Progenitor cell of endocrine pancreas (in vitro differentiated cells): ENCODE measurements at regions not wholly inside any gene's neighbourhood (a gene's known extent, or its start where the extent isn't known, plus 50 kb on each side); places are given as distances from the start of the nearest gene placed in this dataset.

Experiments
- DNase-seq: peaks from one replicate; pipeline ENCODE4 v3.0.0; 2021; ENCODE audit warnings: low spot score; ENCODE audit not compliant: unreplicated experiment
- H3K27ac Mint-ChIP-seq: 2 replicates; pipeline ENCODE4 v1.8.0; 2021; ENCODE audit warnings: mild to moderate bottlenecking, moderate library complexity, mixed read lengths
- H3K27me3 Mint-ChIP-seq: 2 replicates; pipeline ENCODE4 v1.8.0; 2021; ENCODE audit warnings: mixed read lengths
- H3K36me3 Mint-ChIP-seq: 2 replicates; pipeline ENCODE4 v1.8.0; 2022; ENCODE audit warnings: mixed read lengths; ENCODE audit not compliant: insufficient read depth
- H3K4me1 Mint-ChIP-seq: 2 replicates; pipeline ENCODE4 v1.8.0; 2021; ENCODE audit warnings: low read depth, mixed read lengths
- H3K4me3 Mint-ChIP-seq: 2 replicates; pipeline ENCODE4 v1.8.0; 2021; ENCODE audit warnings: low read depth, mild to moderate bottlenecking, moderate library complexity, mixed read lengths
- H3K9me3 Mint-ChIP-seq: 2 replicates; pipeline ENCODE4 v1.8.0; 2021; ENCODE audit warnings: low read depth, mixed read lengths
- TF ChIP-seq, protein P1 (sequence below): fragments of 200-600 bp; sonication (generic); IDR thresholded peaks from one replicate; pipeline ENCODE4 v1.5.0; 2021; ENCODE audit warnings: antibody characterized with exemption, mild to moderate bottlenecking; ENCODE audit not compliant: unreplicated experiment

DNA sequence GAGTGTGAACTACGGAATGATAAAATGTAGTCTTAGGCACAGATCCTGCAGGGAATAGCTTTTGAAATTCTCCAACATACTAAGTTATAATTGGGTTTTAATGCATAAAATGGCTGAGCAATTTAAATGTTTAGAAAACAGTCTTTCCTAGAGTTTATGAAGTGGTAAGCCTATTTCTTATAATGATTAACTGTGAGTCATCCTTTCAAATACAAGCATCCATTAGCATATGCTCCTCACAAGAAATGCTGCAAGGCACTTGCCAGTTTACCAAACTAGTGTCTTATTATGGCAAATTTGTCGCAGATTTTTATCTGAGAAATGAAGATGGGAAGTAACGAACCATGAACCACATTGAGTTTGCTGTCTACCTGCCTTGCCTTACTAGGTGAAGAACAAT, 101.3 kb upstream of the ESRRG start:
- TF ChIP-seq, protein P1, sequence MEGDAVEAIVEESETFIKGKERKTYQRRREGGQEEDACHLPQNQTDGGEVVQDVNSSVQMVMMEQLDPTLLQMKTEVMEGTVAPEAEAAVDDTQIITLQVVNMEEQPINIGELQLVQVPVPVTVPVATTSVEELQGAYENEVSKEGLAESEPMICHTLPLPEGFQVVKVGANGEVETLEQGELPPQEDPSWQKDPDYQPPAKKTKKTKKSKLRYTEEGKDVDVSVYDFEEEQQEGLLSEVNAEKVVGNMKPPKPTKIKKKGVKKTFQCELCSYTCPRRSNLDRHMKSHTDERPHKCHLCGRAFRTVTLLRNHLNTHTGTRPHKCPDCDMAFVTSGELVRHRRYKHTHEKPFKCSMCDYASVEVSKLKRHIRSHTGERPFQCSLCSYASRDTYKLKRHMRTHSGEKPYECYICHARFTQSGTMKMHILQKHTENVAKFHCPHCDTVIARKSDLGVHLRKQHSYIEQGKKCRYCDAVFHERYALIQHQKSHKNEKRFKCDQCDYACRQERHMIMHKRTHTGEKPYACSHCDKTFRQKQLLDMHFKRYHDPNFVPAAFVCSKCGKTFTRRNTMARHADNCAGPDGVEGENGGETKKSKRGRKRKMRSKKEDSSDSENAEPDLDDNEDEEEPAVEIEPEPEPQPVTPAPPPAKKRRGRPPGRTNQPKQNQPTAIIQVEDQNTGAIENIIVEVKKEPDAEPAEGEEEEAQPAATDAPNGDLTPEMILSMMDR, result no peak

GRCh38 chr1:216823731-216824130, 100.5 kb upstream of the ESRRG start:
- TF ChIP-seq, protein P1, result no peak
- Mint-ChIP-seq H3K36me3 (no peaks in the 10 kb centered on the region), H3K9me3 (no peaks in the 10 kb centered on the region), H3K27me3 (peaks cover 60% of the 10 kb centered on the region), H3K4me1 (peaks cover 15% of the 10 kb centered on the region), H3K27ac (no peak overlapping the region), H3K4me3 (no peak overlapping the region)
- DNase-seq, result no peak

More for the DNA sequence above, 101.3 kb upstream of the ESRRG start:
- no peaks in the 10 kb centered on the region for H3K9me3 Mint-ChIP-seq
- H3K36me3 Mint-ChIP-seq, result no peaks in the 10 kb centered on the region
- H3K27me3 Mint-ChIP-seq, result peaks cover 58% of the 10 kb centered on the region
- no peak overlapping the region for H3K27ac Mint-ChIP-seq
- DNase-seq, result no peak
- no peak overlapping the region for H3K4me3 Mint-ChIP-seq
- peaks cover 15% of the 10 kb centered on the region for H3K4me1 Mint-ChIP-seq

GRCh38 chr1:216822480-216822879, 99.3 kb upstream of the ESRRG start:
- no peak overlapping the region for H3K4me3 Mint-ChIP-seq
- TF ChIP-seq, protein P1, result no peak
- H3K27ac Mint-ChIP-seq, result no peak overlapping the region
- no peak for DNase-seq
- no peaks in the 10 kb centered on the region for H3K9me3 Mint-ChIP-seq
- H3K4me1 Mint-ChIP-seq, result peaks cover 15% of the 10 kb centered on the region
- no peaks in the 10 kb centered on the region for H3K36me3 Mint-ChIP-seq
- H3K27me3 Mint-ChIP-seq, result peaks cover 59% of the 10 kb centered on the region

DNA sequence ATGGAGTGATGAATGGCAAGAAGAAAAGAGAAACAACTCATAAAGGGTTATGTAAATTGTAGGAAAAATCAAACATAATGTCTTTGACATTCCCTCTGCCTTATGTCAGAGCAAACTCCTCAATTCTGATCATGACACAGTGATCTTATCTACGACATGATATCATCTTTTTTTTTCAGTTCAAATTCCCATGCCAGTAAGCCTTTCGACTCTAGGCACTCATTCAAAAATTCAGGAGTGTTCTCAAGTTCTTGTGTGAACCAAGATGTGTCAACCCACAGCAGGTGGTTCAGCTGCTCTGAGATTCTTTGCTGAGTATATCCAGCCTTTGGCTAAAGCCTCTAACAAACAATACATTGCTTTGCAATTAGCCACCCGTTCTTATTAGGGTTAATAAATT, 97.1 kb upstream of the ESRRG start:
- H3K4me1 Mint-ChIP-seq, result peaks cover 17% of the 10 kb centered on the region
- no peak overlapping the region for H3K27ac Mint-ChIP-seq
- TF ChIP-seq, protein P1, result no peak
- DNase-seq, result no peak
- peaks cover 62% of the 10 kb centered on the region for H3K27me3 Mint-ChIP-seq
- no peaks in the 10 kb centered on the region for H3K9me3 Mint-ChIP-seq
- H3K4me3 Mint-ChIP-seq, result no peak overlapping the region
- no peaks in the 10 kb centered on the region for H3K36me3 Mint-ChIP-seq

DNA sequence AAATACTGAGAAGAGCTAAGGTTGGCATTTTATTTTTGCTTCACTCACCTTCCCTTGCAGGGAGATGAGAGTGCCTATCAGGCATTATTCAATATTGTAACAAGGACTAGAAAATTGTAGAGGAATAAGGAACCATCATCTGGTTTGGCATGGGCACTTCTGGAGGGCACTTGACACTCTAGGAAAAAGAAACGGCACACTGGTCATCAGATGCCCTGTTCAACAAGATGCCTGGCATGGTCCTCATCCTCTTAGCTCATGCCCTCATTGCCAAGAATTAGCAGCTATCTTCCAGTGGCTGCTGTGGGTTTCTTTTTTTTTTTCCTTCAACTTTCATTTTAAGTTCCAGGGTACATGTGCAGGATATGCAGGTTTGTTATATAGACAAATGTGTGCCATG, 95.1 kb upstream of the ESRRG start:
- H3K4me3 Mint-ChIP-seq, result no peak overlapping the region
- H3K36me3 Mint-ChIP-seq, result no peaks in the 10 kb centered on the region
- peaks cover 52% of the 10 kb centered on the region for H3K27me3 Mint-ChIP-seq
- H3K9me3 Mint-ChIP-seq, result no peaks in the 10 kb centered on the region
- no peak for DNase-seq
- H3K27ac Mint-ChIP-seq, result no peak overlapping the region
- H3K4me1 Mint-ChIP-seq, result peaks cover 17% of the 10 kb centered on the region
- TF ChIP-seq, protein P1, result no peak
